H1 (cell line): ENCODE measurements at regions not wholly inside any gene's neighbourhood (a gene's known extent, or its start where the extent isn't known, plus 50 kb on each side); places are given as distances from the start of the nearest gene placed in this dataset.

Experiments used
- CTCF ChIA-PET: fragments of 300-600 bp; sonication (Branson Sonifier 250); formaldehyde crosslinking; loops from one replicate; lab custom pipeline; 2021; ENCODE audit not compliant: partially characterized antibody; lab: Charles Lee
- POLR2A ChIA-PET: fragments of 300-600 bp; sonication (Branson Sonifier 250); formaldehyde crosslinking; loops from one replicate; lab custom pipeline; 2021; ENCODE audit warnings: inconsistent platforms; ENCODE audit not compliant: partially characterized antibody; lab: Charles Lee
- DNase-seq, 2 experiments: peaks; one replicate each; pipeline versions ENCODE4 v3.0.0 to v3.0.0-alpha.2; 2010 to 2022; ENCODE audit warnings: low spot score in 2 of 2, low read depth in 1 of 2, mixed read lengths in 1 of 2
- FAIRE-seq: peaks from 2 replicates; lab custom pipeline; 2011; peaks lifted over from hg19 to GRCh38; lab: Jason Lieb, UNC
- H2AFZ ChIP-seq: 2 replicates; pipeline ENCODE4 v1.8.1; 2012; ENCODE audit warnings: low read length, inconsistent platforms
- H2AK5ac ChIP-seq: 2 replicates; pipeline ENCODE4 v1.6.1; 2013; ENCODE audit warnings: low read depth, low read length
- H2BK120ac ChIP-seq: replicated peaks from 2 replicates; pipeline ENCODE3; 2013; ENCODE audit warnings: low read depth, low read length, inconsistent platforms
- H2BK12ac ChIP-seq: 2 replicates; pipeline ENCODE4 v1.6.1; 2013; ENCODE audit warnings: low read depth, low read length
- H2BK15ac ChIP-seq: 2 replicates; pipeline ENCODE4 v1.6.1; 2013; ENCODE audit warnings: low read length
- H2BK20ac ChIP-seq: 2 replicates; pipeline ENCODE4 v1.6.1; 2013; ENCODE audit warnings: low read length
- H2BK5ac ChIP-seq: 2 replicates; pipeline ENCODE4 v1.6.1; 2013; ENCODE audit warnings: low read depth, low read length
- H3K14ac ChIP-seq: 2 replicates; pipeline ENCODE4 v1.6.1; 2013; ENCODE audit warnings: inconsistent platforms; ENCODE audit not compliant: insufficient read length
- H3K18ac ChIP-seq: 2 replicates; pipeline ENCODE4 v1.6.1; 2013; ENCODE audit warnings: low read length; ENCODE audit errors: extremely low read depth
- H3K23ac ChIP-seq: 2 replicates; pipeline ENCODE4 v1.6.1; 2013; ENCODE audit warnings: inconsistent platforms; ENCODE audit not compliant: insufficient read length
- H3K23me2 ChIP-seq: 2 replicates; pipeline ENCODE4 v1.6.1; 2013; ENCODE audit warnings: low read depth, low read length
- H3K27ac ChIP-seq: 2 replicates; pipeline ENCODE4 v1.6.1; 2011; ENCODE audit warnings: low read depth, low read length, inconsistent platforms
- H3K27me3 ChIP-seq, 4 experiments: replicated peaks in 1 of 4; 1 replicate in 1 of 4; 2 replicates in 3 of 4; pipeline versions ENCODE4 v1.6.1 to v1.8.1; 2011 to 2013; ENCODE audit warnings: low read length in 3 of 4, mild to moderate bottlenecking in 3 of 4, inconsistent platforms in 2 of 4, mixed read lengths in 2 of 4, moderate library complexity in 1 of 4; ENCODE audit not compliant: control insufficient read depth in 3 of 4, insufficient read depth in 3 of 4; ENCODE audit errors: extremely low read depth in 1 of 4
- H3K36me3 ChIP-seq, 4 experiments: 2 replicates each; pipeline versions ENCODE4 v1.6.1 to v1.8.1; 2011 to 2013; ENCODE audit warnings: mild to moderate bottlenecking in 4 of 4, low read length in 3 of 4, moderate library complexity in 2 of 4, control low read depth in 1 of 4, inconsistent platforms in 1 of 4; ENCODE audit not compliant: insufficient read depth in 4 of 4, control insufficient read depth in 2 of 4
- H3K4ac ChIP-seq: replicated peaks from 2 replicates; pipeline ENCODE3; 2013; ENCODE audit warnings: low read length, low read depth, mixed read lengths, inconsistent platforms; ENCODE audit not compliant: insufficient read length
- H3K4me1 ChIP-seq, 4 experiments: replicated peaks in 1 of 4; 1 replicate in 1 of 4; 2 replicates in 3 of 4; pipeline versions ENCODE4 v1.6.1 to v1.8.1; 2011 to 2013; ENCODE audit warnings: low read length in 3 of 4, inconsistent platforms in 2 of 4, mixed read lengths in 1 of 4; ENCODE audit not compliant: insufficient read depth in 4 of 4, control insufficient read depth in 3 of 4
- H3K4me2 ChIP-seq, 2 experiments: 2 replicates each; pipeline versions ENCODE4 v1.6.1 to v1.8.1; 2011 to 2013; ENCODE audit warnings: low read depth in 2 of 2, low read length in 2 of 2, control low read depth in 1 of 2, inconsistent platforms in 1 of 2, mild to moderate bottlenecking in 1 of 2; ENCODE audit not compliant: insufficient read depth in 1 of 2
- H3K4me3 ChIP-seq, 4 experiments: fragments of 200-600, 300-600 bp in 1 of 4; sonication (generic), shearing (Covaris generic), sonication (Bioruptor Twin) in 1 of 4; 2 replicates each; pipeline versions ENCODE4 v1.5.1 to v1.8.1; 2011 to 2016; ENCODE audit warnings: low read length in 4 of 4, low read depth in 3 of 4, control low read depth in 2 of 4, inconsistent platforms in 2 of 4, mild to moderate bottlenecking in 2 of 4, mixed read lengths in 1 of 4, moderate library complexity in 1 of 4; ENCODE audit not compliant: insufficient read depth in 2 of 4; ENCODE audit errors: extremely low read depth in 1 of 4
- H3K56ac ChIP-seq: replicated peaks from 2 replicates; pipeline ENCODE3; 2013; ENCODE audit warnings: low read depth, mild to moderate bottlenecking, mixed read lengths, low read length, inconsistent platforms; ENCODE audit not compliant: insufficient read length
- H3K79me1 ChIP-seq: 2 replicates; pipeline ENCODE4 v1.6.1; 2013; ENCODE audit warnings: low read depth, low read length, control low read depth
- H3K79me2 ChIP-seq, 2 experiments: 2 replicates each; pipeline versions ENCODE4 v1.6.1 to v1.8.1; 2012 to 2013; ENCODE audit warnings: low read length in 2 of 2, mild to moderate bottlenecking in 2 of 2, inconsistent platforms in 1 of 2; ENCODE audit not compliant: insufficient read depth in 2 of 2, control insufficient read depth in 1 of 2
- H3K9ac ChIP-seq, 4 experiments: replicated peaks in 1 of 4; 1 replicate in 1 of 4; 2 replicates in 3 of 4; pipeline versions ENCODE4 v1.6.1 to v1.8.1; 2011 to 2013; ENCODE audit warnings: low read depth in 3 of 4, low read length in 3 of 4, control low read depth in 2 of 4, mild to moderate bottlenecking in 2 of 4, moderate library complexity in 2 of 4, inconsistent platforms in 1 of 4; ENCODE audit errors: extremely low read depth in 1 of 4
- H3K9me3 ChIP-seq, 2 experiments: 2 replicates each; pipeline versions ENCODE4 v1.6.1 to v1.8.1; 2012 to 2013; ENCODE audit warnings: mild to moderate bottlenecking in 2 of 2, moderate library complexity in 2 of 2, control low read depth in 1 of 2, inconsistent platforms in 1 of 2, low read depth in 1 of 2, low read length in 1 of 2, mixed read lengths in 1 of 2; ENCODE audit not compliant: insufficient read depth in 2 of 2
- H4K20me1 ChIP-seq, 2 experiments: replicated peaks in 1 of 2; 2 replicates each; pipeline versions ENCODE3 to v1.8.1; 2011 to 2013; ENCODE audit warnings: inconsistent platforms in 2 of 2, low read length in 2 of 2, mild to moderate bottlenecking in 1 of 2; ENCODE audit not compliant: insufficient read depth in 2 of 2, control insufficient read depth in 1 of 2
- H4K5ac ChIP-seq: 2 replicates; pipeline ENCODE4 v1.6.1; 2013; ENCODE audit warnings: low read length, low read depth, mixed read lengths, inconsistent platforms; ENCODE audit not compliant: insufficient read length
- H4K8ac ChIP-seq: 2 replicates; pipeline ENCODE4 v1.8.0; 2013; ENCODE audit warnings: mild to moderate bottlenecking, moderate library complexity, low read length, inconsistent platforms; ENCODE audit not compliant: insufficient read depth; ENCODE audit errors: extremely low read depth
- H4K91ac ChIP-seq: replicated peaks from 2 replicates; pipeline ENCODE3; 2013; ENCODE audit warnings: low read length, mixed read lengths, inconsistent platforms; ENCODE audit not compliant: insufficient read length
- ATF2 ChIP-seq: IDR thresholded peaks from 2 replicates; pipeline ENCODE4 v1.6.1; 2012; ENCODE audit warnings: low read length, inconsistent platforms
- EP300 ChIP-seq, 2 experiments: IDR thresholded peaks; 1 replicate in 1 of 2; 2 replicates in 1 of 2; pipeline ENCODE4 v1.6.1; 2011 to 2012; ENCODE audit warnings: low read depth in 2 of 2, low read length in 2 of 2, mild to moderate bottlenecking in 2 of 2, borderline replicate concordance in 1 of 2, inconsistent platforms in 1 of 2, moderate library complexity in 1 of 2
- HDAC2 ChIP-seq, 2 experiments: fragments of 300-600 bp in 1 of 2; sonication (generic) in 1 of 2; IDR thresholded peaks; 2 replicates each; pipeline ENCODE4 v1.6.1; 2011 to 2012; ENCODE audit warnings: low read depth in 2 of 2, low read length in 2 of 2, mild to moderate bottlenecking in 2 of 2, moderate library complexity in 2 of 2, borderline replicate concordance in 1 of 2, inconsistent platforms in 1 of 2
- YY1 ChIP-seq: IDR thresholded peaks from 2 replicates; pipeline ENCODE4 v1.6.1; 2011; ENCODE audit warnings: low read depth, mild to moderate bottlenecking, low read length
- WGBS, 2 experiments: shearing (Covaris generic) in 1 of 2; methylation state at CpG; one replicate each; pipeline versions ENCODE4 v1.1.6 to v1.1.7; 2013 to 2015; ENCODE audit warnings: low lambda C conversion rate in 2 of 2, mixed read lengths in 2 of 2, inconsistent platforms in 1 of 2, low coverage in 1 of 2, missing lambda C conversion rate in 1 of 2; ENCODE audit not compliant: insufficient replicate concordance in 2 of 2, insufficient coverage in 1 of 2, insufficient read length in 1 of 2; ENCODE audit errors: extremely low coverage in 1 of 2, missing lambda C conversion rate in 1 of 2; 5-methylcytosine and 5-hydroxymethylcytosine counted together

DNA sequence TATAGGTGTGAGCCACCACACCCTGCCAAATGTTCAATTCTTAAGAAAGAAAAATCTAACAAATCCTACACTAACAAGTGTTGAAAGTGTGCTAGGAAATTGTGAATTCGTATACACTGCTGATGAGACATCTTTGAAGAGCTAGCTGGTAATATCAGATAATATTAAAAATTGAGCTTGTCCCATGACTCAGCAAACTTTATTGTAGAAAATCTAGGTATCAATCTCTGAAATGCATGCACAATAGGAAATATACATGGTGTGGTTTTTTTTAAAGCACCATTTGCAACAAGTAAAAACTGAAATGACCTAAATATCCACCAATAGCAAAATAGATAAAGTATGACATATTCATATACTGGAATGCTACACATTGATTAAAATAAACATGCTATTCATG is 110.1 kb upstream of the NXT1 start:
- Histone ChIP-seq H2BK15ac (no peak overlapping the region), H2BK12ac (no peak overlapping the region), H3K14ac (no peak overlapping the region), H3K23me2 (no peaks in the 10 kb centered on the region), H2BK120ac (no peak overlapping the region), H2AK5ac (no peak overlapping the region), H3K56ac (no peak overlapping the region), H3K9me3 (no peaks in the 10 kb centered on the region), H3K4me1 (no peaks in the 10 kb centered on the region), H4K91ac (no peak overlapping the region), H3K18ac (no peak overlapping the region), H4K8ac (no peak overlapping the region), H2AFZ (no peak overlapping the region), H3K23ac (no peak overlapping the region)
- no peak for FAIRE-seq
- ChIA-PET POLR2A (no interaction called here), CTCF (interaction anchor here (0.7 to 1.4 kb wide), 2 partner anchors 30 to 100 kb away, joined by 3 to 5 read pairs; no protein-coding TSS in a partner anchor)
- no peak for DNase-seq
- TF ChIP-seq YY1, result no peak
- no peak for TF ChIP-seq HDAC2 (IDR thresholded peaks at IDR 0.05; ENCODE audit: borderline replicate concordance in 1 of 2, low read depth in 2 of 2, low read length in 2 of 2)
- TF ChIP-seq ATF2, result no peak
- TF ChIP-seq EP300 (IDR thresholded peaks at IDR 0.05; ENCODE audit: borderline replicate concordance in 1 of 2, low read depth in 2 of 2, low read length in 2 of 2), result no peak
- TF ChIP-seq, all 59 proteins: peak for 0
- WGBS, 2 experiments, result 83% methylated on average over 1 of the region's 1 CpG; no CpG with 5 or more reads in 1 of the 2 experiments
- no peaks in the 10 kb centered on the region for H3K79me1 ChIP-seq
- H3K79me2 ChIP-seq, result no peaks in the 10 kb centered on the region
- no peak overlapping the region for H3K4me3 ChIP-seq
- H2BK5ac ChIP-seq, result no peak overlapping the region
- H3K4me2 ChIP-seq, result no peak overlapping the region
- H4K5ac ChIP-seq, result no peak overlapping the region
- no peak overlapping the region for H3K27ac ChIP-seq
- no peak overlapping the region for H2BK20ac ChIP-seq
- no peak overlapping the region for H3K9ac ChIP-seq
- no peaks in the 10 kb centered on the region for H4K20me1 ChIP-seq
- H3K36me3 ChIP-seq, result no peaks in the 10 kb centered on the region
- H3K4ac ChIP-seq, result no peak overlapping the region
- no peaks in the 10 kb centered on the region for H3K27me3 ChIP-seq
